CD8-positive, alpha-beta memory T cell (primary cell): ENCODE measurements at regions not wholly inside any gene's neighbourhood (a gene's known extent, or its start where the extent isn't known, plus 50 kb on each side); places are given as distances from the start of the nearest gene placed in this dataset.
"Not testable (repeated sequence)": the region's sequence is repeated elsewhere in the genome, so short reads cannot be mapped to it uniquely, and the experiment has no call there.

ENCODE experiments used
- CTCF ChIA-PET: fragments of 350-600 bp; sonication (Branson Sonifier 250); formaldehyde crosslinking; loops from one replicate; lab custom pipeline; 2021; ENCODE audit warnings: antibody characterized with exemption; lab: Charles Lee
- POLR2A ChIA-PET: fragments of 350-600 bp; sonication (Branson Sonifier 250); formaldehyde crosslinking; loops from one replicate; lab custom pipeline; 2021; ENCODE audit warnings: antibody characterized with exemption; lab: Charles Lee
- DNase-seq, 5 donors: peaks; one replicate each; pipeline versions ENCODE4 v3.0.0 to v3.0.0-alpha.2; 2020 to 2022; ENCODE audit warnings: mixed read lengths in 1 of 5
- H3K27ac ChIP-seq: one replicate; pipeline ENCODE4 v1.7.0; 2013; ENCODE audit warnings: low read depth, mild to moderate bottlenecking, low read length, moderate library complexity
- H3K27me3 ChIP-seq: 2 replicates; pipeline ENCODE4 v1.7.0; 2013; ENCODE audit warnings: low read length, mild to moderate bottlenecking; ENCODE audit not compliant: insufficient read depth, poor library complexity, severe bottlenecking
- H3K36me3 ChIP-seq: 2 replicates; pipeline ENCODE4 v1.7.0; 2013; ENCODE audit warnings: mild to moderate bottlenecking, low read length, moderate library complexity; ENCODE audit not compliant: insufficient read depth
- H3K4me1 ChIP-seq: 2 replicates; pipeline ENCODE4 v1.7.0; 2013; ENCODE audit warnings: mild to moderate bottlenecking, low read length, moderate library complexity; ENCODE audit not compliant: insufficient read depth
- H3K4me3 ChIP-seq: 2 replicates; pipeline ENCODE4 v1.7.0; 2013; ENCODE audit warnings: mild to moderate bottlenecking, low read length
- H3K9me3 ChIP-seq: 2 replicates; pipeline ENCODE4 v1.7.0; 2013; ENCODE audit warnings: mild to moderate bottlenecking, low read length
- H3K27ac Mint-ChIP-seq, 8 donors: one replicate each; pipeline ENCODE4 v1.8.0; 2020 to 2021; ENCODE audit warnings: mixed read lengths in 8 of 8, mild to moderate bottlenecking in 6 of 8, inconsistent platforms in 3 of 8, moderate library complexity in 3 of 8
- H3K27me3 Mint-ChIP-seq, 2 donors: one replicate each; pipeline ENCODE4 v1.8.0; 2020 to 2021; ENCODE audit warnings: mixed read lengths in 2 of 2, mild to moderate bottlenecking in 1 of 2, moderate library complexity in 1 of 2
- H3K36me3 Mint-ChIP-seq, 3 donors: one replicate each; pipeline ENCODE4 v1.8.0; 2020 to 2021; ENCODE audit warnings: mixed read lengths in 3 of 3, inconsistent platforms in 1 of 3, mild to moderate bottlenecking in 1 of 3
- H3K4me1 Mint-ChIP-seq, 3 donors: one replicate each; pipeline ENCODE4 v1.8.0; 2020 to 2021; ENCODE audit warnings: mixed read lengths in 3 of 3, inconsistent platforms in 1 of 3, mild to moderate bottlenecking in 1 of 3
- H3K4me3 Mint-ChIP-seq, 7 donors: one replicate each; pipeline ENCODE4 v1.8.0; 2020 to 2021; ENCODE audit warnings: mixed read lengths in 7 of 7, mild to moderate bottlenecking in 6 of 7, moderate library complexity in 4 of 7, inconsistent platforms in 2 of 7
- H3K9me3 Mint-ChIP-seq, 5 donors: one replicate each; pipeline ENCODE4 v1.8.0; 2020 to 2022; ENCODE audit warnings: mixed read lengths in 5 of 5, mild to moderate bottlenecking in 3 of 5, moderate library complexity in 2 of 5, inconsistent platforms in 1 of 5

GRCh38 chr12:107200394-107200793 is 107.0 kb upstream of the CRY1 start:
- no peaks in the 10 kb centered on the region for H3K9me3 Mint-ChIP-seq
- no peak overlapping the region for H3K27ac ChIP-seq
- no peaks in the 10 kb centered on the region for H3K4me1 ChIP-seq
- H3K4me3 ChIP-seq: no peak overlapping the region
- no peak for DNase-seq
- H3K9me3 ChIP-seq: no peaks in the 10 kb centered on the region
- H3K36me3 Mint-ChIP-seq: no peaks in the 10 kb centered on the region
- H3K27me3 Mint-ChIP-seq: peaks cover 5 to 14% of the 10 kb centered on the region in 2 donors
- no peak overlapping the region for H3K27ac Mint-ChIP-seq
- ChIA-PET POLR2A (no interaction called here), CTCF (no interaction called here)
- H3K4me1 Mint-ChIP-seq: no peaks in the 10 kb centered on the region
- no peaks in the 10 kb centered on the region for H3K27me3 ChIP-seq
- H3K36me3 ChIP-seq: no peaks in the 10 kb centered on the region
- no peak overlapping the region for H3K4me3 Mint-ChIP-seq

GRCh38 chr12:107207931-107208525 is 114.7 kb upstream of the CRY1 start:
- Mint-ChIP-seq H3K4me3 (no peak overlapping the region), H3K27me3 (peaks cover 7 to 48% of the 10 kb centered on the region in 2 donors), H3K4me1 (no peaks in the 10 kb centered on the region), H3K36me3 (peaks cover 0 to 11% (median 0%) of the 10 kb centered on the region in 3 donors), H3K9me3 (peaks cover 0 to 1% (median 0%) of the 10 kb centered on the region in 5 donors), H3K27ac (no peak overlapping the region)
- no peaks in the 10 kb centered on the region for H3K9me3 ChIP-seq
- no peak for DNase-seq
- H3K36me3 ChIP-seq: no peaks in the 10 kb centered on the region
- no peaks in the 10 kb centered on the region for H3K27me3 ChIP-seq
- no peak overlapping the region for H3K4me3 ChIP-seq
- H3K27ac ChIP-seq: no peak overlapping the region
- ChIA-PET POLR2A (no interaction called here), CTCF (no interaction called here)
- no peaks in the 10 kb centered on the region for H3K4me1 ChIP-seq

DNA sequence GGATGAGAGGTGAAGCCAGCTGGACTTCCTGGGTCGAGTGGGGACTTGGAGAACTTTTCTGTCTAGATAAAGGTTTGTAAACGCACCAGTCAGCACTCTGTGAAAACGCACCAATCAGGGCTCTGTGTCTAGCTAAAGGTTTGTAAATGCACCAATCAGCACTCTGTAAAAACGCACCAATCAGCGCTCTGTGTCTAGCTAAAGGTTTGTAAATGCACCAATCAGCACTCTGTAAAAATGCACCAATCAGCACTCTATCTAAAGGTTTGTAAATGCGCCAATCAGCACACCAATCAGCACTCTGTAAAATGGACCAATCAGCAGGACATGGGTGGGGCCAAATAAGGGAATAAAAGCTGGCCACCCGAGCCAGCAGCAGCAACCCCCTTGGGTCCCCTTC is 116.4 kb upstream of the CRY1 start:
- H3K36me3 ChIP-seq, POLR2A ChIA-PET, CTCF ChIA-PET: not testable (repeated sequence)

GRCh38 chr12:107214373-107214773 is 121.0 kb upstream of the CRY1 start:
- DNase-seq: not testable (repeated sequence)

More for the DNA sequence above, 116.4 kb upstream of the CRY1 start:
- H3K27ac ChIP-seq, H3K9me3 ChIP-seq, H3K27me3 ChIP-seq, H3K4me1 ChIP-seq, H3K9me3 Mint-ChIP-seq, H3K4me3 ChIP-seq, H3K27ac Mint-ChIP-seq, H3K4me1 Mint-ChIP-seq, H3K4me3 Mint-ChIP-seq, DNase-seq: not testable (repeated sequence)
- Mint-ChIP-seq H3K27me3 (peaks cover 7 to 48% of the 10 kb centered on the region in 2 donors), H3K36me3 (peaks cover 0 to 11% (median 0%) of the 10 kb centered on the region in 3 donors)

DNA sequence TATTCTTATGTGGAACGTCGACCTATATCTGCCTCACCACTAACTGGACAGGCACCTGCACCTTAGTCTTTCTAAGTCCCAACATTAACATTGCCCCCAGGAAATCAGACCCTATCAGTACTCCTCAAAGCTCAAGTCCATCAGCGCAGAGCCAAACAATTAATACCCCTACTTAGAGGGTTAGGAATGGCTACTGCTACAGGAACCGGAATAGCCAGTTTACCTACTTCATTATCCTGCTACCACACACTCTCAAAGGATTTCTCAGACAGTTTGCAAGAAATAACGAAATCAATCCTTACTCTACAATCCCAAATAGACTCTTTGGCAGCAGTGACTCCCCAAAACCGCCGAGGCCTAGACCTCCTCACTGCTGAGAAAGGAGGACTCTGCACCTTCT is 123.1 kb upstream of the CRY1 start:
- H3K4me3 ChIP-seq, H3K27me3 ChIP-seq, DNase-seq, H3K4me3 Mint-ChIP-seq, H3K36me3 Mint-ChIP-seq, H3K9me3 ChIP-seq, H3K36me3 ChIP-seq, H3K9me3 Mint-ChIP-seq, H3K4me1 ChIP-seq, CTCF ChIA-PET, H3K27ac Mint-ChIP-seq, H3K27ac ChIP-seq, H3K4me1 Mint-ChIP-seq, POLR2A ChIA-PET: not testable (repeated sequence)
- peaks cover 6 to 28% of the 10 kb centered on the region in 2 donors for H3K27me3 Mint-ChIP-seq

More at GRCh38 chr12:107214373-107214773, 121.0 kb upstream of the CRY1 start:
- Mint-ChIP-seq H3K27me3 (peaks cover 3 to 35% of the 10 kb centered on the region in 2 donors), H3K36me3 (peaks cover 0 to 10% (median 0%) of the 10 kb centered on the region in 3 donors)
- H3K27ac ChIP-seq, CTCF ChIA-PET, H3K4me3 Mint-ChIP-seq, H3K27ac Mint-ChIP-seq, H3K4me3 ChIP-seq, H3K36me3 ChIP-seq, H3K9me3 Mint-ChIP-seq, POLR2A ChIA-PET, H3K4me1 ChIP-seq, H3K4me1 Mint-ChIP-seq, H3K27me3 ChIP-seq, H3K9me3 ChIP-seq: not testable (repeated sequence)

DNA sequence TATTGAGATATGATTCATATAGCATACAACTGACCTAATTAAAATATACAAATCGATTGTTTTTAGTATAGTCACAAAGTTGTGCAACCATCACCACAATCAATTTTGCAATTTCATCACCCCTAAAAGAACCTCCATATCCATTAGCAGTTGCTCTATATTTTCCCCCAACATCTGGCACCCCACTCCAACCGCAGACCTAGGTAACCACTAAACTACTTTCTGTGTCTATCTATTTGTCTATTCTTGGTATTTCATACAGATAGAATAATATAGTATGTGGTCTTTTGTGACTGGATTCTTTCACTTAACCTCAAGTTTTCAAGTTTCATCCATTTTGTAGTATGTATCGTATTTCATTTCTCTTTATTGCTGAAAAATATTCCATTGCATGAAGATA is 126.0 kb upstream of the CRY1 start:
- peak overlapping the region in 1 of 8 donors; percentile 1 for H3K27ac Mint-ChIP-seq
- no peak overlapping the region for H3K4me3 Mint-ChIP-seq
- H3K4me1 Mint-ChIP-seq: no peaks in the 10 kb centered on the region
- Histone ChIP-seq H3K36me3 (no peaks in the 10 kb centered on the region), H3K27me3 (no peaks in the 10 kb centered on the region), H3K9me3 (no peaks in the 10 kb centered on the region), H3K27ac (no peak overlapping the region), H3K4me3 (no peak overlapping the region), H3K4me1 (no peaks in the 10 kb centered on the region)
- ChIA-PET POLR2A (no interaction called here), CTCF (no interaction called here)
- peaks cover 0 to 2% (median 0%) of the 10 kb centered on the region in 5 donors for H3K9me3 Mint-ChIP-seq
- no peaks in the 10 kb centered on the region for H3K36me3 Mint-ChIP-seq
- peaks cover 10 to 37% of the 10 kb centered on the region in 2 donors for H3K27me3 Mint-ChIP-seq
- DNase-seq: no peak

- Mint-ChIP-seq H3K27me3 (peaks cover 13 to 37% of the 10 kb centered on the region in 2 donors), H3K4me1 (no peaks in the 10 kb centered on the region), H3K36me3 (no peaks in the 10 kb centered on the region), H3K27ac (no peak overlapping the region), H3K9me3 (peaks cover 0 to 2% (median 0%) of the 10 kb centered on the region in 5 donors), H3K4me3 (no peak overlapping the region)
- ChIA-PET CTCF (no interaction called here), POLR2A (no interaction called here)
- no peaks in the 10 kb centered on the region for H3K27me3 ChIP-seq
- no peaks in the 10 kb centered on the region for H3K9me3 ChIP-seq
- H3K27ac ChIP-seq: no peak overlapping the region
- H3K36me3 ChIP-seq: no peaks in the 10 kb centered on the region
- no peaks in the 10 kb centered on the region for H3K4me1 ChIP-seq
- DNase-seq: no peak
- no peak overlapping the region for H3K4me3 ChIP-seq
Observed at GRCh38 chr12:107221913-107222312, 128.6 kb upstream of the CRY1 start.

DNA sequence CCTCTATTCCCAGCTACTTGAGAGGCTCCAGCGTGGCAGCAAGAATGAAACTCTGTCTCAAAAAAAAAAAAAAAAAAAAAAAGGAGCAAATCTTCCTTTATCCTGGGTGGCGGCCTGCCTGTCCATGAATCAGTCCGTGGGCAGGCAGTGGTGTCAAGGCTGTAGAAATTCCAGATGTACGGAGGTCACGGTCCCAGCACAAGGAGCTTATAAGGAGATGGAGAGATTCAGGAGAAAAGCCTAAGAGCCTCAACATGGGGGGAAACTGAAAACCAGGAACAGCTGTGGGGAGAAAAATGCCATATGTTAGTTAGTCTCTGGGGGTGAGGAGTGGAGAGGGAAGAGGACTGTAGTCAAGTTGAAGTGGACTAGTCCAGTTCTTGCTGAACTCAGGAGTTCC is 130.5 kb upstream of the CRY1 start:
- no peak for DNase-seq
- peaks cover 13 to 31% of the 10 kb centered on the region in 2 donors for H3K27me3 Mint-ChIP-seq
- H3K4me1 Mint-ChIP-seq: no peaks in the 10 kb centered on the region
- H3K36me3 ChIP-seq: no peaks in the 10 kb centered on the region
- H3K36me3 Mint-ChIP-seq: no peaks in the 10 kb centered on the region
- H3K9me3 ChIP-seq: no peaks in the 10 kb centered on the region
- no peaks in the 10 kb centered on the region for H3K27me3 ChIP-seq
- POLR2A ChIA-PET: no interaction called here
- H3K4me3 ChIP-seq: no peak overlapping the region
- no peak overlapping the region for H3K27ac ChIP-seq
- H3K4me3 Mint-ChIP-seq: no peak overlapping the region
- peaks cover 0 to 2% (median 0%) of the 10 kb centered on the region in 5 donors for H3K9me3 Mint-ChIP-seq
- CTCF ChIA-PET: no interaction called here
- H3K27ac Mint-ChIP-seq: no peak overlapping the region
- H3K4me1 ChIP-seq: no peaks in the 10 kb centered on the region
